NCI-H524 (cell line): ENCODE measurements at regions not wholly inside any gene's neighbourhood (a gene's known extent, or its start where the extent isn't known, plus 50 kb on each side); places are given as distances from the start of the nearest gene placed in this dataset.
A peak's percentile ranks its signal among the peaks of the same experiment; 100 is the strongest.

Experiments used
- DNase-seq, 2 experiments: peaks; one replicate each; lab custom pipeline; 2025; lab: John Stamatoyannopoulos, UW

DNA sequence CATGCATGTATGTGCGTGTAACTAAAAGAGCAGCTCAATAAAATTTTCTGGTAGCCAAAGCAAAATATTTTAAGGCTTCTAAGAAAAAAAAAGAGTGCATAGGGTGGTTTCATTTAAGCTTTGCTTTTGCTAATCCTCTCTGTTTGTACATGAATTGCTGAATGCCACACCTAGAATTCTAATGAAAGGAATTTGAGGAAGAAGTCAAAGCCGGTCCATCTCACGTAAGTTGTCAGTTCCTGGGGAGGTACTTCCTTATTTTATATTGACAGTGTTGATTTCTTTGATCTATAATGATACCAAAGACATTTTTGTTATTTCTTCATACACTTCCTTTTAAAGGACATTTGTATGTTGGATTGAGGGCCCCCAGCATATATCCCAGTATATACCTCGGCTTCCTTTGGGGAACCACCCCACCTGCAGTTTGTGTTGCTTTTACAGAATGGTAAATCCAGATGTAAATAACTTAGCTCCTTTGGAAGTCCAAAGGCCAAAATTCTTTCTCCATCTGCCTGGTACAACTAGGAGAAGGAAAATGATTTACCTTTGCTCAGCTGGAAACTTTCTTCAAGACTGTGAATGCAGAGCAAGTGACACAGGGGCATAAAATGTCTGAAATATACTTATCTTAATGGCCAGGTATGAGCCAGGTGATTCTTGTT lies 420.9 kb upstream of the ATP2B1 start:
- no peak for DNase-seq

- no peak for DNase-seq
Observed at GRCh38 chr12:90128526-90128925, 419.9 kb upstream of the ATP2B1 start.

GRCh38 chr12:90126125-90126524 lies 417.5 kb upstream of the ATP2B1 start:
- no peak for DNase-seq

GRCh38 chr12:90124914-90125313 lies 416.3 kb upstream of the ATP2B1 start:
- DNase-seq: no peak

GRCh38 chr12:90124289-90124688 lies 415.7 kb upstream of the ATP2B1 start:
- DNase-seq: no peak

DNA sequence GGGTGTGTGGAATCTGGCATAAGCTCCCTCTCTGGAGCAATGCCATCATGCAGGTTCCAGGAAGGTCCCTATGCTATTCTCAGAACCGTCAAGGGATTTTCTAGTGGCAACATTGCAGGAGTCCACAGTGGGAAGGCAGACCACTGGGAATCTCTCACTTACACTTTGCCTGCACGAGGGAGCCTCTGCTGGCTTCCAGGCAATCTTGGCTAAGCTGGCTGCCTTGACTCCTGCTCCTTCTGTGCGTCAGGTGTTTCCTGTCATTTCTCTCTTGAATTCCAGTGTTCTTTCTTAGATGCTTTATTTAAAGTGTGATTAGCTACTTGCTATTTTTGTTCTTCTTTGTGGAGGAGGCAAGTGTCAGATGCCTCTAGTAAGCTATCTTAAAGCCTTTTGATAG lies 414.0 kb upstream of the ATP2B1 start:
- DNase-seq: no peak

GRCh38 chr12:90120627-90121026 lies 412.0 kb upstream of the ATP2B1 start:
- DNase-seq: no peak

GRCh38 chr12:90112666-90113065 lies 404.0 kb upstream of the ATP2B1 start:
- DNase-seq: peak; percentile 55 to 70

DNA sequence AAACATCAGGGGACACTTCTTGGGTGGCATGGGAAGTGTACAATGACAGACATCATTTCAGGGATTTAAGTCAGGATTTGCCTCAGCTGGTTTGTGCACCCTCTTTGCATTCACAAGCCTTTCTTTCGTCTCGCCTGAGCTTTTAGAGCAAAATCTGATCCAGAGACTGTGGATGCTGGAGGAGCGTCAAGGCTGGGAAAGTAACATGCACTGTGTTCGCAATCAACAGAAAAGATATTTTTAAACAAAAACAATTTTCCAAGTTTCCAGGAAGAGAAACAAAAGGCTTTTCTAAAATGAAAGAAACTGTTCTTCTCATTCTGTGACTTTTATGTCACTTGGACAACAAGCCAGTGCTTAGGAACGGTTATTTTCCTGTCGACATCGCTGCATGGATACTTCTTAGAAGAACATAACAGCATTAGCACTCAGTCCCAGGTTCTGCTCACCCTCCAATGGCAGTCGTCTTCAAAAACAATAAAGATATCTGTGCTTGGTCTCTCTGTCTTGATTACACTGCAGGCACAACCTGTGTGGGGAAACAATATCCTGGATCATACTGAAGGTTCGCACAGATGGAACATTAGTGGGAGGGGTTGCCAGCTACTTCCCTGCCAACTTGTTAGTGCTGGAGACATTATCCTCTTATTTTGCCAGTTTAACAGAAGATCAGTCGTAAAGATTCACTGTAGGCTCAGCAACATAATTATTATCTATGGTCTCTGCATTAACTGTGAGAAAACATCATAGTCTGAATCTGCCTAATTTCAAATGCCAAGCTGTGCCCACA lies 403.3 kb upstream of the ATP2B1 start:
- peak; percentile 30 to 83 for DNase-seq

GRCh38 chr12:90106568-90106967 lies 397.9 kb upstream of the ATP2B1 start:
- DNase-seq: no peak

- peak; percentile 13 to 32 for DNase-seq
Observed at GRCh38 chr12:90102957-90103652, 394.5 kb upstream of the ATP2B1 start.

GRCh38 chr12:90100579-90100978 lies 391.9 kb upstream of the ATP2B1 start:
- DNase-seq: peak; percentile 28 to 59

DNA sequence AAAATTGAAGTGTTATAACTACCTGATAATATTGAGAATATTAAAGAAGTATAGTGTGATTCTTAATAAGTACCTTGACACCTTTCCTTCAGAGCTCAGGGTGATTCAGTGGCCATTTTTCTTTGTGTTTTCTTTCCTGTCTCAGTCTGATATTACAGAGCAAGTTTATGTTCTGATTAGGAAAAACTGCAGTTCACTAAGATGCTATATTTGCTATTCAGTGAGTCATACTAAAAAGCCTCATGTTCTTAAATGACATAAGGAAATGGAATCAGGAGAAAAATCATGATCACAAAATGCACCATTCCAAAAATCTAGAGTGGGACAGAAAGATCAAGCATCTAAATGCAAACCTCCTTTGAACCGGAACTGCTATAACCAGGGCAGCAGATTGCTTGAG lies 390.6 kb upstream of the ATP2B1 start:
- no peak for DNase-seq

GRCh38 chr12:90098132-90098779 lies 389.6 kb upstream of the ATP2B1 start:
- no peak for DNase-seq

GRCh38 chr12:90091809-90092208 lies 383.2 kb upstream of the ATP2B1 start:
- no peak for DNase-seq

GRCh38 chr12:90090929-90091651 lies 382.5 kb upstream of the ATP2B1 start:
- peak; percentile 61 to 83 for DNase-seq

- DNase-seq: no peak
Observed at GRCh38 chr12:90086281-90086680, 377.6 kb upstream of the ATP2B1 start.

DNA sequence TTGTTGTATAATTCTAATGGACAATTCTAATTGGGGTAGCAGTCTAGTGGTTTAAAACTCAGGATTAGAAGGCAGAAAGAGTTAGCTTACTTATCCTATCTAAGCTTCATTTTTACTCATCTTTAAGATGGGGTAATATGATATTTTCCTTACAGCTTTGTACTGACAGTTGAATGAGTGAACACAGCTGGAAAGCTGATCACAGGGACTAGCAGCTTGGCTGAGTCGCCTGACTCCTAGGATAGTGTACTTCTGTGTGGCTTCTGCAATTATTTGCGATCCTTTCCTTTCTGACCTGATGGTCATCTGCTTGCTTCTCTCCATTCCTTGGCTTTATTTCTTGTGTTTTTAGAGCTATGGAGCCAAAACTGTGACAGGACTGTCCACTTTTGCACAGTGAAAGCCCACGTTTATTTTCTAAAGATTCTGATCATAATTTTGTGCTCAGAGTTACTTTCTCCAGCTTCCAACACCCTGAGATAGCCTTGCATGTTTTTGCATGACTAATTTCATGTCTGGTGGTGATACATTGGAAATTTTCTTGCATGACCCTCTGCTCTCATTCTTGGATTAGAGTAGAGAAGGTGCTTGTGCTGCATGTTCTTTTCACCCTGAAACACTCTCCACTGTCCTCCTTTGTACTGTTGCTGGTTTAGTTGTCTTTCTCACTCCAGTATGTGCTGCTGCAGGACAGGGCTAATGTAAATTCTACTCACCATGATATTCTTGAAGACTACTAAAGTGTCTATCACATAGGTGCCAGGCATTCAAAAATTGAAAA lies 377.0 kb upstream of the ATP2B1 start:
- DNase-seq: peak; percentile 23 to 73

DNA sequence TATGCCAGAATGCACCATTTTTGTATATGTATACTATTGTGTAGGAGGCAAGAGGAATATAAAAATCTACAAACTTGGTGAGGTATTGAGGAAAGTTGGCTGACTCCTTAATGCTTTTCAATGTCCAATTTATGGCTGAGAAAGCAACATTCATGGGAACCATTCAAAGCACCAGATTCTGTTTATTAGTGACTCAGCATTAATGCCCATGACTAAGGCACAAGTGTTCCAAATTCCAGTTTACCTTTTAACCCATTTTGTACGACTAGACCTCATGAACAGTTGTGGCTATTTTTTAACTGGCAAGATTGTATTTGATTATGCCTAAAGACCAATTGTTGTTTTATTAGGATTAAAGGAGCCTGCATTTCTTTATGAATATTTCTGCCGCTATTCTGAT lies 375.4 kb upstream of the ATP2B1 start:
- DNase-seq: no peak

DNA sequence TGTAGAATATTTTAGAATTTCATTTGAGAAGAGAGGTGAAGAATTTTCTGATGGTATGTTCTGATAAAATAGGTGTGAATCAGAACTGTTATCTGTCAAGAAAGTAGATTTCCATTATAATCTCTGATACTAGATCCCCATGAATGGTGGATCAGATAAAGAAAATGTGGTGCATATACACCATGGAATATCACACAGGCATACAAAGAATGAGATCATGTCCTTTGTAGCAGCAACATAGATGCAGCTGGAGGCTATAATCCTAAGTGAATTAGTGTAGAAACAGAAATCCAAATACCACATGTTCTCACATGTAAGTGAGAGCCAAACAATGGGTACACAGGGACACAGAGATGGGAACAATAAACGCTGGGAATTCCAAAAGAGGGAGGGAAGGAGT lies 372.0 kb upstream of the ATP2B1 start:
- DNase-seq: no peak
